ENCODE measurements at regions not wholly inside any gene's neighbourhood (a gene's known extent, or its start where the extent isn't known, plus 50 kb on each side); places are given as distances from the start of the nearest gene placed in this dataset.

DNA sequence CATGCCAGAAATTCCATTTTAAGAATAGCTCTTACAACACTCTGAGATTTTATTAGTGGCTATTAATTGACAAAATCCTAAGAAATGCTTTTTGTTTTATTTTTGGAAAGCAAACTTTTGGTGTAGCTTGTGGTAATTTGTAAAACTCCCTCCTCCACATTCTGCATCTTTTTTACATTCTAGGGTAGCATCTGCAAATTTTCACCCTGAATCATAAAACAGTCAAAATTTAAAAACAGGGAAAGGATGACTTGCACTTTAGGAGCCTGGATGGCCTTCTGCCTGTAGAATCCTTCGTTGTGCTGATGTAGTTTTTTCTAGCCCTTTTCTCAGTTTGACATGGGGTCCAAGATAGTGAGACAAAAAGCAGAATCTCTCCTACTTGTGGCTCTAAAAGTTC lies 316.1 kb downstream of the ADRA2A start:
- TF ChIP-seq, protein P1, sequence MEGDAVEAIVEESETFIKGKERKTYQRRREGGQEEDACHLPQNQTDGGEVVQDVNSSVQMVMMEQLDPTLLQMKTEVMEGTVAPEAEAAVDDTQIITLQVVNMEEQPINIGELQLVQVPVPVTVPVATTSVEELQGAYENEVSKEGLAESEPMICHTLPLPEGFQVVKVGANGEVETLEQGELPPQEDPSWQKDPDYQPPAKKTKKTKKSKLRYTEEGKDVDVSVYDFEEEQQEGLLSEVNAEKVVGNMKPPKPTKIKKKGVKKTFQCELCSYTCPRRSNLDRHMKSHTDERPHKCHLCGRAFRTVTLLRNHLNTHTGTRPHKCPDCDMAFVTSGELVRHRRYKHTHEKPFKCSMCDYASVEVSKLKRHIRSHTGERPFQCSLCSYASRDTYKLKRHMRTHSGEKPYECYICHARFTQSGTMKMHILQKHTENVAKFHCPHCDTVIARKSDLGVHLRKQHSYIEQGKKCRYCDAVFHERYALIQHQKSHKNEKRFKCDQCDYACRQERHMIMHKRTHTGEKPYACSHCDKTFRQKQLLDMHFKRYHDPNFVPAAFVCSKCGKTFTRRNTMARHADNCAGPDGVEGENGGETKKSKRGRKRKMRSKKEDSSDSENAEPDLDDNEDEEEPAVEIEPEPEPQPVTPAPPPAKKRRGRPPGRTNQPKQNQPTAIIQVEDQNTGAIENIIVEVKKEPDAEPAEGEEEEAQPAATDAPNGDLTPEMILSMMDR (IDR thresholded peaks at IDR 0.05) = no peak
- TF ChIP-seq POLR2A (IDR thresholded peaks at IDR 0.05) = no peak
